Ectodermal cell (in vitro differentiated cells): ENCODE measurements at regions not wholly inside any gene's neighbourhood (a gene's known extent, or its start where the extent isn't known, plus 50 kb on each side); places are given as distances from the start of the nearest gene placed in this dataset.

Source experiments
- H3K27ac ChIP-seq: 2 replicates; pipeline ENCODE4 v1.7.0; 2013; ENCODE audit warnings: mild to moderate bottlenecking, low read depth, low read length; ENCODE audit not compliant: insufficient read depth, poor library complexity, severe bottlenecking
- H3K27me3 ChIP-seq: 2 replicates; pipeline ENCODE4 v1.7.0; 2013; ENCODE audit warnings: mild to moderate bottlenecking, low read length; ENCODE audit not compliant: insufficient read depth, control insufficient read depth, poor library complexity, severe bottlenecking
- H3K36me3 ChIP-seq: one replicate; pipeline ENCODE4 v1.7.0; 2013; ENCODE audit warnings: low read length; ENCODE audit not compliant: control insufficient read depth, insufficient read depth
- H3K4me1 ChIP-seq: one replicate; pipeline ENCODE4 v1.7.0; 2013; ENCODE audit warnings: low read length; ENCODE audit not compliant: control insufficient read depth, insufficient read depth
- H3K4me3 ChIP-seq: 2 replicates; pipeline ENCODE4 v1.7.0; 2013; ENCODE audit warnings: low read depth, low read length, control low read depth; ENCODE audit not compliant: insufficient read depth
- H3K9me3 ChIP-seq: 2 replicates; pipeline ENCODE4 v1.7.0; 2013; ENCODE audit warnings: mild to moderate bottlenecking, low read length, moderate library complexity; ENCODE audit not compliant: control insufficient read depth
- WGBS, 2 experiments: methylation state at CpG; one replicate each; pipeline ENCODE4 v1.1.7; 2013; ENCODE audit warnings: missing lambda C conversion rate in 2 of 2; 5-methylcytosine and 5-hydroxymethylcytosine counted together

DNA sequence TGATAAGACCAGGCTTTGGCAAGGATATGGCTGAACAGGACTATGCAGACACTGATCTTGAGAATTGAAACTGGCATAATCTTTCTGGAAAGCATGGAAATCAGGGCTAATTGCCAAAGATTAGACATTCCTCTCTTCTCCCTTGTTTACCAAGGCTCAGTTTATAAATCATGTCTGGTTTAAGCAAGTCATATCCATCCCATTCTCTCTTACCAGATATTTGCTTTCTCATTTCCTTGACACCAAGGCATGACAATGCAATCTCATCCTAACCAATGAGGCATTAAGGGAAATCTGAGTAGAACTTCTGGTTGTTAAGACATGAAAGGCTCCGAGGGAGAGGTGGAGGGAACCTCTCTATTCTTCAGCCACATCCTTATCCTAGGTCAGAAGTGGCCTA, 110.3 kb upstream of the CEP85L start:
- no peaks in the 10 kb centered on the region for H3K9me3 ChIP-seq
- no peaks in the 10 kb centered on the region for H3K4me1 ChIP-seq
- no peaks in the 10 kb centered on the region for H3K27me3 ChIP-seq
- H3K27ac ChIP-seq, result no peak overlapping the region
- 88 to 90% methylated on average over 1 of the region's 1 CpG for WGBS, 2 experiments
- H3K4me3 ChIP-seq, result no peak overlapping the region
- H3K36me3 ChIP-seq, result no peaks in the 10 kb centered on the region

DNA sequence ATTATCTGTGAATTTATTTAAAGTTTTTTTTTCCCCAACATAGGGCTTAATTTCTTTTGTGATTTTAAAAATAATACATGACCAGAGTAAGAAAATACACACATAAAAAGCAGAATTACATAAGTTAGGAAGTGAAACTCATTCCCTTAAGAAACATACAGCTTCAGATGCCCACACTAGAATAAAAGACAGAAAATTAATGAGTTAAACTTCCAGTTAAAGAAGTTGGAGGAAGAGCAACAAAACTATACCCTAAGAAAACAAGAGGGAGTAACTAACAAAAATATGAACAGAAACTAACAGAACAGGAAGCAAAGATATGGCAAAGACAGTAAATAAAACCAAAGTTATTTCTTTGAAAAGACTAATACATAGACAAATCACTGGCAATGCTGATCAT, 107.6 kb upstream of the CEP85L start:
- Histone ChIP-seq H3K4me1 (no peaks in the 10 kb centered on the region), H3K27me3 (no peaks in the 10 kb centered on the region), H3K36me3 (no peaks in the 10 kb centered on the region), H3K27ac (no peak overlapping the region), H3K9me3 (no peaks in the 10 kb centered on the region), H3K4me3 (no peak overlapping the region)

DNA sequence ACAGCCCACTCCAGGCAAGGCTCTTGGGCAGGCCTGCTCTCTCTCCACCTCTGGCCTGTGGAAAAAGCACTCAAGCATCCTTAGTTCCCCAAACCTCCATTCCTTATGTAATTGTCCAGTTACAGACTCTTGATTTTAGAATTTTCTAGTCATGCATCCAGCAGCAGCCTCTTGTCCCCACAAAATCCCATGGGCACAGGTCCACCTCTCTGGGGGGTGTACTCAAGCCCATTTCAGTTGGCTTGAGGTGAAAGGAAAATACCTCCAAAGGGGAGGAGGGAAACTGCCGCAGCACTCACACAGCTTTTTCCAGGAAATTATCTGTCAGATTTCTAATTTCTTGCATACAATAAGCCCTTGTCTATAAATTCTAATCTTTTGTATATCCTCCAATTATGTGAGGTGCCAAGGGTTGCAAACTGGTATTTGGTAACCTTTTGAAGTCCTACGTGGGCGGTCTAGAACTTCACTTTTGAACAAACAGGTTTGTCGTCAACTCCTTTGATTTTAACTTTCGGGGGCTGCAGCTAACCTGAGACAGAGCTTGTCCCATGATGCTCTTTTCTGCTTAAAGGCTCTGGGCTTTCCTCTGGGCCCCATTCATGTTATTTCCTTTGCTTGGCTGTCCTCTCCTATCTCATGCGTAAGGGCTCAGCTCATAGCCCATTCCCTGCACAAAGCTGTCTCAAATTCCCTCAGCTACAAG, 104.7 kb upstream of the CEP85L start:
- no peaks in the 10 kb centered on the region for H3K4me1 ChIP-seq
- H3K4me3 ChIP-seq, result no peak overlapping the region
- no peaks in the 10 kb centered on the region for H3K27me3 ChIP-seq
- no peaks in the 10 kb centered on the region for H3K36me3 ChIP-seq
- WGBS, 2 experiments, result 93 to 94% methylated on average over 5 to 6 of the region's 6 CpGs
- H3K9me3 ChIP-seq, result no peaks in the 10 kb centered on the region
- no peak overlapping the region for H3K27ac ChIP-seq

DNA sequence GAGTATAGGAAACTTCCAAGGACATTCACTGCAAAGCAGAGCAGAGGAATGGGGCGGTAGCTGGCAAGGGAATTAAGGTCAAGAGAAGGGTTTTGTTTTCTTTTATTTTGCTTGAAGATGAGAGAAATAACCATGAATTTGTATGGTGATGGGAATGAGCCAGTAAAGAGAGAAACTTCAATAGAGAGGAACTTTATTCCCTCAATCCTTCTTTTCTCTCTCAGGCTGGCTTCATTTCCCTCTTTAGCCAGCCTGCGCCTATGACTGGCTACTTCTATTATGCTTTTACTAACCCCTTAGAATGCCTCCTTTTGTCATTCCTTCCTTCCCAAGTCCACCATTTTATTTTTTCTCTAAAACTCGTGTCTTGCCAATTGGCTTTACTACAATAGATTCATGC, 101.4 kb upstream of the CEP85L start:
- H3K9me3 ChIP-seq, result no peaks in the 10 kb centered on the region
- no peaks in the 10 kb centered on the region for H3K4me1 ChIP-seq
- no peak overlapping the region for H3K4me3 ChIP-seq
- 89 to 91% methylated on average over 3 of the region's 3 CpGs for WGBS, 2 experiments
- no peaks in the 10 kb centered on the region for H3K27me3 ChIP-seq
- no peak overlapping the region for H3K27ac ChIP-seq
- H3K36me3 ChIP-seq, result no peaks in the 10 kb centered on the region

DNA sequence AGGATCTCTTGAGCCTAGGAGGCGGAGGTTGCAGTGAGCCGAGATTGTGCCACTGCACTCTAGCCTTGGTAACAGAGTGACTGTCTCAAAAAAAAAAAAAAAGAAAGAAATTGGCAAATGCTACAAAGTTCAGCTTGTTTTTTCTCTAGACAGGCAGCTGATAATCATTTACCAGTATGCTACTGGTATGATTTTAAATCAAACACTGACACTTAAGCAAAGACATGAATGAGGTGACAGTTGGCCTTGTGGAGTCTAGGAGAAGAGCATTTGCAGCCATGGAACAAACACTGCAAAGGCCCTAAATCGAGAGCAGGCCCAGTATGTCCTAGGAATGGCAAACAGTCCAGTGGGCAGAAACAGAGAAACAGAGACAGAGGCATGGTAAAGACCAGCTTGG, 99.7 kb upstream of the CEP85L start:
- no peaks in the 10 kb centered on the region for H3K27me3 ChIP-seq
- WGBS, 2 experiments, result 85 to 91% methylated on average over 3 of the region's 3 CpGs

DNA sequence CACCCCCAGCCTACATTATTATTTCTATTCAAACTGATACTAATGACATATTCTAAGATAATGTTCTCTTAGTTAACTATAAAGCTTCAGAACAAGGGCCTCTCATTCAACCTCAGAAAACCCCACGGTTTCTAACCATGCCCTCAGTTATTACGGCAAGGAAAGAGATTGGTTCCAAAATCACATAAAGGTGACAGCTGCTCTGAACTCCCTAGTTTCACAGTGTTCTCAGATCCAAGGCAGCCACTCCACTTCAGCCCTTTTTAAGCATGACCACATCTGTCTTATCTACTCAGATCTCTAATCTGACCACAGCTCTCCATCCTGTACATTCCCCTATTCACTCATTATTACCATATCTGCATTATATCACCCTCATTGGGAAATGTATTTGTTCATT, 98.8 kb upstream of the CEP85L start:
- H3K9me3 ChIP-seq, result no peaks in the 10 kb centered on the region
- H3K27me3 ChIP-seq, result no peaks in the 10 kb centered on the region
- H3K36me3 ChIP-seq, result no peaks in the 10 kb centered on the region
- no peak overlapping the region for H3K4me3 ChIP-seq
- 91% methylated on average over 2 of the region's 2 CpGs for WGBS, 2 experiments
- H3K4me1 ChIP-seq, result no peaks in the 10 kb centered on the region
- no peak overlapping the region for H3K27ac ChIP-seq

More for the DNA sequence above, 99.7 kb upstream of the CEP85L start:
- no peak overlapping the region for H3K4me3 ChIP-seq
- no peaks in the 10 kb centered on the region for H3K4me1 ChIP-seq
- no peaks in the 10 kb centered on the region for H3K9me3 ChIP-seq
- no peak overlapping the region for H3K27ac ChIP-seq
- H3K36me3 ChIP-seq, result no peaks in the 10 kb centered on the region

DNA sequence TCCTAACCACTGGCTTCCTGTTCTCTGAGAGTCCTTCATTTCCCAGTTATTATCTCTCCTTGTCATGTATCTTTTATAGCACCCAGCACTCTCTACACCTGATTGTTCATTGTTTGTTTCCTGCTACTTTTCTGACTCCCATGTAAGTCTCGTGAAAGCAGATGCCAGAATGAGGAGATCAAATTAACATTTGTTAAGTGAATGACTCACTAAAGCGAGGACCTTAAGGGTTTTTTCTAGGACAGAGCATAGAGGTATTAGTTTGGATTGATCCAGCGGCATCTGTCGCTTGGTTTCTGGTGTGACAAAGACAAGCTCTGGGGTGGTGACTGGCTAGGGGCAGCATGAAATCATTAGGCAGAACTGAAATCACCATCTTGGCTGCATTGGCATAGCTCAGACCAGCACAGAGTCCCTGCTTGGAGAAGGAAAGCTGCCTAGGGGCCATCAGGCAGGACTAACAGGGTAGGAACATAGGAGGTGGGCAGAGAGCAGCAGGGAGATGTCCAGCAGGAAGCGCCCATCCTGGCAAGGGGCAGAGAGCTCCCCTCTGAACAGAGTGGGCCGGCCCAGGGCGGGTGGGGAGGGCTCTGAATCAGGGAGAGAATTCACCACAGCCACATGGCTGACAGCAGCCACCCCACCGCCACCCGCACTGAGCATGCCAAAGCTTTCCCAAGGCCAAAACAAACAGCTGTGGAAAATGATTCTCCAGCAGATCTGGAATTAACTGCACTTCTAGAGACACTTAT, 97.1 kb upstream of the CEP85L start:
- WGBS, 2 experiments, result 64% methylated on average over 9 of the region's 9 CpGs
- Histone ChIP-seq H3K36me3 (no peaks in the 10 kb centered on the region), H3K9me3 (no peaks in the 10 kb centered on the region), H3K27ac (no peak overlapping the region), H3K4me1 (no peaks in the 10 kb centered on the region), H3K27me3 (no peaks in the 10 kb centered on the region), H3K4me3 (no peak overlapping the region)

DNA sequence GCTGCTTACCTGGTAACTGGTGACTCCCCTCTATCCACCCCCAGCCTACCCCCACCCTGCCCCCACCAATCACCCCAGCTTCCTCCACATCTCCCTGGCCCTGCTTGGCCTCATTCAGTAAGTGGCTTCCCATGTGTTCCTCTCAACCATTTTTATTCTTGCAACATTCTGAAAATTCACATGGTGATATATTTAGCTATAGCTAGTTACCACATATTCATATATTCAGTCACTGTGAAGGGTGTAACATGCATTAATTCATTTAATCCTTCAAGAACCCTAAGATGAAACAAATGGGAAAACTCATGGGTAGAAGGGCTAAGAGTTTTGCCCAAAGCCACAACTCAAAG, 95.4 kb upstream of the CEP85L start:
- H3K4me1 ChIP-seq, result no peaks in the 10 kb centered on the region
- H3K9me3 ChIP-seq, result no peaks in the 10 kb centered on the region
- H3K27me3 ChIP-seq, result no peaks in the 10 kb centered on the region
- H3K36me3 ChIP-seq, result no peaks in the 10 kb centered on the region
- no peak overlapping the region for H3K4me3 ChIP-seq
- no peak overlapping the region for H3K27ac ChIP-seq

DNA sequence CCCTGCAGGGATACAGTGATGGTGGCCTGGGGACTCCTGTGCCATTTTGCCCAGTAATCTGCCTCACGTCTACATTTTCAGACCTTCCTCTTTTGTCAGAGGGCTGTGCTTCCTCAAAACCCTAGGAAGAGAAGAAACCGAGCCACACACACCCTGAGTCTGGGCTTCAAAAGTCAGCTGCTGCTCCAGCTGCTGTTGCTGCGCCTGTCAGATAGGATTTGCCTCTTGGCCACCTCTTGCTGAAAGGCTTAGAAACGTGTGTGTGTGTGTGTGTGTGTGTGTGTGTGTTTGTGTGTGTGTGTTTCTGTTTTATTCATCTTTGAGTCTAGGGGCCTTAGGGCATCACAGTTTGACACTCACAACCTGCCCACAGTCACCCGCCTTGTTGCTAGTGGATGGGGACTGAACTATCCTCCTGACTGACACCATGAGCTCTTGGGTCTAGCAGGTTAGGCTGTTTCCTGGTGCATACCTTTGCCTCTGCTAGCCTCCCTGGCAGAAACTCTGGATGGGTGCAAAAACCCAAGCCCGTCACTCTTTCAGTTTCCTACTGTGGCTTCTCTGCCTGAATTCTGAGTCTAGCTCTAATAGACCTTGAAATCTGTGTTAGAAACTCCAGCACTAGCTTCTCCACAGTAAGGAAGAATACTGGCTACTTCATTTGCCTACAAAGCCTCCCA, 94.9 kb upstream of the CEP85L start:
- no peaks in the 10 kb centered on the region for H3K4me1 ChIP-seq
- no peak overlapping the region for H3K4me3 ChIP-seq
- no peaks in the 10 kb centered on the region for H3K27me3 ChIP-seq
- H3K27ac ChIP-seq, result no peak overlapping the region
- 80 to 88% methylated on average over 6 of the region's 6 CpGs for WGBS, 2 experiments
- H3K36me3 ChIP-seq, result no peaks in the 10 kb centered on the region
- H3K9me3 ChIP-seq, result no peaks in the 10 kb centered on the region

DNA sequence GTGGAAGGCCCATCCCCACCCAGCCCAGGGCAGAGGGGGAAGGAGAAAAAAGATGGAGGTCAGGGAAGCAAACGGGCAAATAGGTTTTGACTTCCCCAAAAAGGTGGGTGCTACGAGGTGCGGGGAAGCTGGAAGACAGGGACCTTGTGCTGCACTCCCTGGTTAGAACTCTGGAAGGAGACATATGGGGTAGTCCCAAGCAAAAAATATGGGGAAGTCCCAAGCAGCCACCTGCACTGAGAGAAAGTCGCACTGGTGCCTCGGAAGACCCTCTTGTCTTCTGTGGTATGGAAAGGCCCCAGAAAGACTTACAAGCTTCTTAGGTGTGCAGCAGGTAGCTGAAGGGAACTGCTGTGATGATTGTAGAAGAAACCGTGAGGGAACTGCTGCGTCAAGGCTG, 93.8 kb upstream of the CEP85L start:
- H3K9me3 ChIP-seq, result no peaks in the 10 kb centered on the region
- H3K4me3 ChIP-seq, result no peak overlapping the region
- no peaks in the 10 kb centered on the region for H3K36me3 ChIP-seq
- H3K4me1 ChIP-seq, result no peaks in the 10 kb centered on the region
- H3K27ac ChIP-seq, result no peak overlapping the region
- 93 to 97% methylated on average over 7 of the region's 7 CpGs for WGBS, 2 experiments
- H3K27me3 ChIP-seq, result no peaks in the 10 kb centered on the region
